H9 (cell line): ENCODE measurements at regions not wholly inside any gene's neighbourhood (a gene's known extent, or its start where the extent isn't known, plus 50 kb on each side); places are given as distances from the start of the nearest gene placed in this dataset.

ENCODE experiments used
- DNase-seq: peaks from one replicate; pipeline ENCODE4 v3.0.0-alpha.2; 2017
- H2AFZ ChIP-seq: one replicate; pipeline ENCODE4 v1.6.1; 2013; ENCODE audit warnings: mild to moderate bottlenecking, low read length, control low read depth, moderate library complexity
- H2AK5ac ChIP-seq: 2 replicates; pipeline ENCODE4 v1.6.1; 2013; ENCODE audit warnings: low read length, control low read depth, mixed read lengths; ENCODE audit not compliant: insufficient read length
- H2BK120ac ChIP-seq: one replicate; pipeline ENCODE4 v1.6.1; 2013; ENCODE audit warnings: low read depth, mild to moderate bottlenecking, low read length, control low read depth, inconsistent platforms; ENCODE audit not compliant: poor library complexity, severe bottlenecking
- H2BK12ac ChIP-seq: 2 replicates; pipeline ENCODE4 v1.6.1; 2013; ENCODE audit warnings: low read length, control low read depth, mixed read lengths, low read depth; ENCODE audit not compliant: insufficient read length
- H2BK15ac ChIP-seq: 2 replicates; pipeline ENCODE4 v1.6.1; 2013; ENCODE audit warnings: low read depth, low read length, control low read depth
- H2BK20ac ChIP-seq: one replicate; pipeline ENCODE4 v1.6.1; 2013; ENCODE audit warnings: low read depth, mild to moderate bottlenecking, low read length, control low read depth, inconsistent platforms; ENCODE audit not compliant: poor library complexity, severe bottlenecking
- H2BK5ac ChIP-seq: 2 replicates; pipeline ENCODE4 v1.6.1; 2013; ENCODE audit warnings: low read length, control low read depth, mixed read lengths; ENCODE audit not compliant: insufficient read length
- H3K14ac ChIP-seq: 2 replicates; pipeline ENCODE4 v1.6.1; 2013; ENCODE audit warnings: low read length, control low read depth; ENCODE audit not compliant: insufficient read depth
- H3K18ac ChIP-seq: 2 replicates; pipeline ENCODE4 v1.6.1; 2013; ENCODE audit warnings: low read depth, mild to moderate bottlenecking, mixed read lengths, low read length, control low read depth; ENCODE audit not compliant: insufficient read length
- H3K23ac ChIP-seq: 2 replicates; pipeline ENCODE4 v1.6.1; 2013; ENCODE audit warnings: low read length, control low read depth, mixed read lengths, low read depth; ENCODE audit not compliant: insufficient read length
- H3K23me2 ChIP-seq: 2 replicates; pipeline ENCODE4 v1.6.1; 2013; ENCODE audit warnings: low read depth, mild to moderate bottlenecking, mixed read lengths, low read length, control low read depth; ENCODE audit not compliant: insufficient read length, poor library complexity, severe bottlenecking
- H3K27ac ChIP-seq: 2 replicates; pipeline ENCODE4 v1.5.1; 2013; ENCODE audit warnings: low read length, control low read depth, mixed read lengths, low read depth; ENCODE audit not compliant: insufficient read length
- H3K27me3 ChIP-seq: 2 replicates; pipeline ENCODE4 v1.6.1; 2013; ENCODE audit warnings: low read length, control low read depth, inconsistent platforms; ENCODE audit not compliant: insufficient read depth
- H3K4ac ChIP-seq: 2 replicates; pipeline ENCODE4 v1.6.1; 2013; ENCODE audit warnings: low read depth, mild to moderate bottlenecking, control low read depth, inconsistent platforms, low read length, moderate library complexity
- H3K4me1 ChIP-seq: 2 replicates; pipeline ENCODE4 v1.6.1; 2013; ENCODE audit warnings: low read length, control low read depth, inconsistent platforms; ENCODE audit not compliant: insufficient read depth
- H3K4me2 ChIP-seq: 2 replicates; pipeline ENCODE4 v1.6.1; 2013; ENCODE audit warnings: low read length, control low read depth, mixed read lengths; ENCODE audit not compliant: insufficient read length, insufficient read depth
- H3K56ac ChIP-seq: 2 replicates; pipeline ENCODE4 v1.6.1; 2013; ENCODE audit warnings: low read depth, mild to moderate bottlenecking, mixed read lengths, low read length, control low read depth; ENCODE audit not compliant: insufficient read length
- H3K79me1 ChIP-seq: 2 replicates; pipeline ENCODE4 v1.6.1; 2013; ENCODE audit warnings: low read depth, mild to moderate bottlenecking, moderate library complexity, low read length, control low read depth, inconsistent platforms; ENCODE audit not compliant: insufficient read depth, poor library complexity, severe bottlenecking
- H3K79me2 ChIP-seq: 2 replicates; pipeline ENCODE4 v1.6.1; 2013; ENCODE audit warnings: low read length, control low read depth, inconsistent platforms; ENCODE audit not compliant: insufficient read depth
- H3K9ac ChIP-seq: 2 replicates; pipeline ENCODE4 v1.6.1; 2013; ENCODE audit warnings: low read length, control low read depth, mixed read lengths; ENCODE audit not compliant: insufficient read length; ENCODE audit errors: extremely low read depth
- H3K9me3 ChIP-seq: one replicate; pipeline ENCODE4 v1.6.1; 2013; ENCODE audit warnings: low read depth, low read length, inconsistent platforms; ENCODE audit not compliant: control insufficient read depth
- H3T11ph ChIP-seq: one replicate; pipeline ENCODE4 v1.6.1; 2013; ENCODE audit warnings: mild to moderate bottlenecking, low read length, control low read depth, inconsistent platforms
- H4K20me1 ChIP-seq: one replicate; pipeline ENCODE4 v1.6.1; 2013; ENCODE audit not compliant: control insufficient read depth, insufficient read length, insufficient read depth
- H4K5ac ChIP-seq: 2 replicates; pipeline ENCODE4 v1.6.1; 2013; ENCODE audit warnings: low read depth, mild to moderate bottlenecking, mixed read lengths, low read length, control low read depth; ENCODE audit not compliant: insufficient read length
- H4K8ac ChIP-seq: replicated peaks from 2 replicates; pipeline ENCODE4 v1.6.1; 2013; ENCODE audit warnings: low read length, control low read depth, mixed read lengths, low read depth; ENCODE audit not compliant: insufficient read length
- H4K91ac ChIP-seq: 2 replicates; pipeline ENCODE4 v1.6.1; 2013; ENCODE audit warnings: low read depth, mild to moderate bottlenecking, moderate library complexity, mixed read lengths, low read length, control low read depth; ENCODE audit not compliant: insufficient read length
- H3K27ac Mint-ChIP-seq, 3 experiments: 2 replicates in 2 of 3; 3 replicates in 1 of 3; pipeline ENCODE4 v1.8.0; 2020 to 2021; ENCODE audit warnings: mixed read lengths in 3 of 3, mild to moderate bottlenecking in 1 of 3, moderate library complexity in 1 of 3
- H3K27me3 Mint-ChIP-seq: 2 replicates; pipeline ENCODE4 v1.8.0; 2021; ENCODE audit warnings: low read depth, mild to moderate bottlenecking, moderate library complexity, mixed read lengths
- H3K36me3 Mint-ChIP-seq, 3 experiments: 2 replicates in 2 of 3; 3 replicates in 1 of 3; pipeline ENCODE4 v1.8.0; 2020 to 2021; ENCODE audit warnings: low read depth in 3 of 3, mixed read lengths in 3 of 3; ENCODE audit not compliant: insufficient read depth in 1 of 3
- H3K4me1 Mint-ChIP-seq, 2 experiments: 2 replicates each; pipeline ENCODE4 v1.8.0; 2020; ENCODE audit warnings: mixed read lengths in 2 of 2
- H3K4me3 Mint-ChIP-seq, 2 experiments: 2 replicates in 1 of 2; 3 replicates in 1 of 2; pipeline ENCODE4 v1.8.0; 2020 to 2021; ENCODE audit warnings: mild to moderate bottlenecking in 2 of 2, mixed read lengths in 2 of 2, moderate library complexity in 1 of 2
- H3K9me3 Mint-ChIP-seq, 2 experiments: 2 replicates in 1 of 2; 3 replicates in 1 of 2; pipeline ENCODE4 v1.8.0; 2020; ENCODE audit warnings: mild to moderate bottlenecking in 2 of 2, mixed read lengths in 2 of 2, moderate library complexity in 1 of 2
- CTCF ChIP-seq: fragments of 200-600 bp; sonication (generic); conservative IDR thresholded peaks from 3 replicates; pipeline ENCODE4 v1.8.0; 2021; ENCODE audit warnings: antibody characterized with exemption, mild to moderate bottlenecking
- WGBS: extraction: QIAGEN DNeasy Blood & Tissue Kit; methylation state at CpG from one replicate; pipeline ENCODE4 v1.1.7; 2013; ENCODE audit warnings: missing lambda C conversion rate, low lambda C conversion rate, mixed read lengths; ENCODE audit not compliant: insufficient read length; ENCODE audit errors: extremely low coverage; 5-methylcytosine and 5-hydroxymethylcytosine counted together

GRCh38 chr20:63081831-63082230 is 75.1 kb upstream of the BHLHE23 start:
- H3K27me3 Mint-ChIP-seq, result peaks cover 50% of the 10 kb centered on the region
- no peak for TF ChIP-seq CTCF

More at GRCh38 chr20:63081831-63082230, 75.1 kb upstream of the BHLHE23 start:
- Mint-ChIP-seq H3K36me3 (no peaks in the 10 kb centered on the region; a peak in 1 of 7 replicates), H3K4me3 (no peak overlapping the region), H3K4me1 (peaks cover 2 to 5% of the 10 kb centered on the region in 2 experiments; a peak in 3 of 4 replicates), H3K9me3 (peaks cover 7 to 10% of the 10 kb centered on the region in 2 experiments; a peak in 4 of 5 replicates), H3K27ac (no peak overlapping the region)
- Histone ChIP-seq H2AK5ac (no peak overlapping the region), H2AFZ (no peak overlapping the region), H4K5ac (no peak overlapping the region), H3K27me3 (no peaks in the 10 kb centered on the region), H3K79me1 (no peaks in the 10 kb centered on the region), H3K79me2 (no peaks in the 10 kb centered on the region), H3K23ac (no peak overlapping the region), H3K9me3 (no peaks in the 10 kb centered on the region), H3K4me1 (no peaks in the 10 kb centered on the region), H2BK20ac (no peak overlapping the region), H4K8ac (no peak overlapping the region), H3K27ac (no peak overlapping the region), H4K91ac (no peak overlapping the region), H3K4ac (no peak overlapping the region), H2BK5ac (no peak overlapping the region), H3K9ac (no peak overlapping the region), H3T11ph (no peak overlapping the region), H4K20me1 (no peaks in the 10 kb centered on the region), H2BK15ac (no peak overlapping the region), H3K23me2 (no peaks in the 10 kb centered on the region), H3K18ac (no peak overlapping the region), H2BK12ac (no peak overlapping the region), H2BK120ac (no peak overlapping the region), H3K56ac (no peak overlapping the region), H3K4me2 (no peak overlapping the region), H3K14ac (no peak overlapping the region)
- no CpG with 5 or more reads among the region's 10 CpGs for WGBS
- no peak for DNase-seq
